HG02981 (cell line): ENCODE measurements at regions not wholly inside any gene's neighbourhood (a gene's known extent, or its start where the extent isn't known, plus 50 kb on each side); places are given as distances from the start of the nearest gene placed in this dataset.
"Not testable (repeated sequence)": the region's sequence is repeated elsewhere in the genome, so short reads cannot be mapped to it uniquely, and the experiment has no call there.

Experiments used
- ATAC-seq: cut with Tn5 transposase; IDR thresholded peaks from one replicate; pipeline ENCODE4 v1.9.1; 2021; ENCODE audit warnings: mild to moderate bottlenecking, moderate library complexity; ENCODE audit not compliant: unreplicated experiment

- ATAC-seq = peak; percentile 88
Observed at GRCh38 chr1:224029286-224030025, 84.5 kb upstream of the FBXO28 start.

GRCh38 chr1:224028802-224029201 is 85.1 kb upstream of the FBXO28 start:
- not testable (repeated sequence) for ATAC-seq

GRCh38 chr1:224023122-224023521 is 90.8 kb upstream of the FBXO28 start:
- not testable (repeated sequence) for ATAC-seq

GRCh38 chr1:224022249-224022970 is 91.5 kb upstream of the FBXO28 start:
- not testable (repeated sequence) for ATAC-seq

GRCh38 chr1:224019866-224020265 is 94.0 kb upstream of the FBXO28 start:
- not testable (repeated sequence) for ATAC-seq

- not testable (repeated sequence) for ATAC-seq
Observed at GRCh38 chr1:224015782-224016181, 98.1 kb upstream of the FBXO28 start.

GRCh38 chr1:224014330-224014649 is 99.6 kb upstream of the FBXO28 start:
- ATAC-seq = no peak

GRCh38 chr1:224013626-224014329 is 100.1 kb upstream of the FBXO28 start:
- ATAC-seq = not testable (repeated sequence)

GRCh38 chr1:224012807-224013434 is 101.0 kb upstream of the FBXO28 start:
- not testable (repeated sequence) for ATAC-seq

GRCh38 chr1:224012162-224012561 is 101.7 kb upstream of the FBXO28 start:
- ATAC-seq = not testable (repeated sequence)

GRCh38 chr1:224011751-224012150 is 102.2 kb upstream of the FBXO28 start:
- not testable (repeated sequence) for ATAC-seq

GRCh38 chr1:224011153-224011552 is 102.8 kb upstream of the FBXO28 start:
- not testable (repeated sequence) for ATAC-seq

GRCh38 chr1:224005973-224006372 is 107.9 kb upstream of the FBXO28 start:
- ATAC-seq = not testable (repeated sequence)

- ATAC-seq = not testable (repeated sequence)
Observed at GRCh38 chr1:224004552-224005315, 109.2 kb upstream of the FBXO28 start.

- ATAC-seq = not testable (repeated sequence)
Observed at GRCh38 chr1:224003896-224004295, 110.0 kb upstream of the FBXO28 start.

GRCh38 chr1:224001757-224002156 is 112.2 kb upstream of the FBXO28 start:
- ATAC-seq = not testable (repeated sequence)

GRCh38 chr1:223999761-224000160 is 114.2 kb upstream of the FBXO28 start:
- ATAC-seq = not testable (repeated sequence)

- not testable (repeated sequence) for ATAC-seq
Observed at GRCh38 chr1:223998676-223999455, 115.0 kb upstream of the FBXO28 start.

GRCh38 chr1:223996376-223996775 is 117.5 kb upstream of the FBXO28 start:
- ATAC-seq = not testable (repeated sequence)
